Activated T-helper 1 cell treated with anti-CD3 and anti-CD28 coated beads, Interleukin-12 subunit alpha, Interleukin-12 subunit beta, Interleukin-2, Interleukin-4 antibody, amounts not matched to agents 30 ng/mL and 10 ng/mL and 1 ng/mL, durations not matched to agents 14 hours and 24 hours and 36 hours (primary cell): ENCODE measurements at regions not wholly inside any gene's neighbourhood (a gene's known extent, or its start where the extent isn't known, plus 50 kb on each side); places are given as distances from the start of the nearest gene placed in this dataset.

Experiments used
- DNase-seq: peaks from one replicate; pipeline ENCODE4 v3.0.0; 2021; ENCODE audit warnings: low spot score
- H3K27ac Mint-ChIP-seq: one replicate; pipeline ENCODE4 v1.8.0; 2021; ENCODE audit warnings: mild to moderate bottlenecking, mixed read lengths
- H3K27me3 Mint-ChIP-seq: one replicate; pipeline ENCODE4 v1.8.0; 2022; ENCODE audit warnings: mild to moderate bottlenecking, moderate library complexity, mixed read lengths; ENCODE audit not compliant: insufficient read depth
- H3K36me3 Mint-ChIP-seq: one replicate; pipeline ENCODE4 v1.8.0; 2021; ENCODE audit warnings: low read depth, mixed read lengths
- H3K4me1 Mint-ChIP-seq: one replicate; pipeline ENCODE4 v1.8.0; 2021; ENCODE audit warnings: low read depth, mixed read lengths
- H3K4me3 Mint-ChIP-seq: one replicate; pipeline ENCODE4 v1.8.0; 2021; ENCODE audit warnings: mild to moderate bottlenecking, moderate library complexity, mixed read lengths
- H3K9me3 Mint-ChIP-seq: one replicate; pipeline ENCODE4 v1.8.0; 2021; ENCODE audit warnings: mixed read lengths
- intact Hi-C: fragments of 100-400 bp; cut with micrococcal nuclease; formaldehyde crosslinking; loops from one replicate; pipeline ENCODE4 v1.15.1; 2024

GRCh38 chr15:95887666-95888390, 442.7 kb upstream of the NR2F2 start:
- no peak for DNase-seq
- no peak overlapping the region for H3K4me3 Mint-ChIP-seq
- intact Hi-C loops: no loop called here
- no peaks in the 10 kb centered on the region for H3K4me1 Mint-ChIP-seq
- no peaks in the 10 kb centered on the region for H3K36me3 Mint-ChIP-seq
- H3K27ac Mint-ChIP-seq: no peak overlapping the region
- H3K9me3 Mint-ChIP-seq: no peaks in the 10 kb centered on the region
- H3K27me3 Mint-ChIP-seq: peaks cover 12% of the 10 kb centered on the region

GRCh38 chr15:95888762-95889161, 441.7 kb upstream of the NR2F2 start:
- intact Hi-C loops: no loop called here
- no peak overlapping the region for H3K4me3 Mint-ChIP-seq
- H3K9me3 Mint-ChIP-seq: no peaks in the 10 kb centered on the region
- H3K27me3 Mint-ChIP-seq: peaks cover 17% of the 10 kb centered on the region
- no peak for DNase-seq
- H3K27ac Mint-ChIP-seq: no peak overlapping the region
- no peaks in the 10 kb centered on the region for H3K36me3 Mint-ChIP-seq
- H3K4me1 Mint-ChIP-seq: no peaks in the 10 kb centered on the region

GRCh38 chr15:95894407-95894956, 436.0 kb upstream of the NR2F2 start:
- DNase-seq: no peak
- no peak overlapping the region for H3K4me3 Mint-ChIP-seq
- H3K27me3 Mint-ChIP-seq: peaks cover 20% of the 10 kb centered on the region
- H3K4me1 Mint-ChIP-seq: no peaks in the 10 kb centered on the region
- intact Hi-C loops: loop anchor here (10.0 kb wide), 1 partner anchor 60 kb away; no protein-coding TSS in a partner anchor
- no peak overlapping the region for H3K27ac Mint-ChIP-seq
- H3K9me3 Mint-ChIP-seq: no peaks in the 10 kb centered on the region
- no peaks in the 10 kb centered on the region for H3K36me3 Mint-ChIP-seq

- peaks cover 20% of the 10 kb centered on the region for H3K27me3 Mint-ChIP-seq
- H3K4me1 Mint-ChIP-seq: no peaks in the 10 kb centered on the region
- H3K36me3 Mint-ChIP-seq: no peaks in the 10 kb centered on the region
- no peak for DNase-seq
- H3K4me3 Mint-ChIP-seq: no peak overlapping the region
- H3K27ac Mint-ChIP-seq: no peak overlapping the region
- intact Hi-C loops: loop anchor here (10.0 kb wide), 1 partner anchor 59 kb away; no protein-coding TSS in a partner anchor
- no peaks in the 10 kb centered on the region for H3K9me3 Mint-ChIP-seq
These were observed 435.0 kb upstream of the NR2F2 start for GRCh38 chr15:95895508-95895907.

DNA sequence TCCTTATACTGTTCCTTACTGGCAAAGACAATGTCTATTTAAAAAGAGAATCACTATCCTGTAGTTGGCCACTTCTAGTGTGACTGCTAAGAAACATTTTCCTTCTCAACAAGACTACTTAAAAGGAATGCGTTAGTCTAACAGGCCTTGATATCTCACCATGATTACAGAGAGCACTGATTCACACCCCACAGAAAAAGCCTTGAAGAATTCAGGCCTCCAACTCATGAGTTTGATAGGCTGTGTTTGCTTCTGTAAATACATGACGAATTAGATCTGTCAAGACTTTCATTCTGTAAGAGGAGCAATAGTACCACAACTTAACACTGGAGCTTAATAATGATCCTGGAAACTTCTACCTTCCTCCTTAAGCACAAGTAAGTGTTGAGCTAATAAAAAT, 432.8 kb upstream of the NR2F2 start:
- no peaks in the 10 kb centered on the region for H3K36me3 Mint-ChIP-seq
- H3K27me3 Mint-ChIP-seq: peaks cover 18% of the 10 kb centered on the region
- no peak overlapping the region for H3K27ac Mint-ChIP-seq
- H3K4me3 Mint-ChIP-seq: no peak overlapping the region
- no peaks in the 10 kb centered on the region for H3K4me1 Mint-ChIP-seq
- H3K9me3 Mint-ChIP-seq: no peaks in the 10 kb centered on the region
- no peak for DNase-seq
- intact Hi-C loops: loop anchor here (10.0 kb wide), 1 partner anchor 57 kb away; no protein-coding TSS in a partner anchor

- Mint-ChIP-seq H3K27ac (no peak overlapping the region), H3K36me3 (no peaks in the 10 kb centered on the region), H3K4me1 (peaks cover 10% of the 10 kb centered on the region), H3K9me3 (no peaks in the 10 kb centered on the region), H3K27me3 (peaks cover 13% of the 10 kb centered on the region), H3K4me3 (no peak overlapping the region)
- no peak for DNase-seq
- intact Hi-C loops: loop anchor here (10.0 kb wide), 1 partner anchor 56 kb away; no protein-coding TSS in a partner anchor
These were observed 431.7 kb upstream of the NR2F2 start for GRCh38 chr15:95898761-95899160.

DNA sequence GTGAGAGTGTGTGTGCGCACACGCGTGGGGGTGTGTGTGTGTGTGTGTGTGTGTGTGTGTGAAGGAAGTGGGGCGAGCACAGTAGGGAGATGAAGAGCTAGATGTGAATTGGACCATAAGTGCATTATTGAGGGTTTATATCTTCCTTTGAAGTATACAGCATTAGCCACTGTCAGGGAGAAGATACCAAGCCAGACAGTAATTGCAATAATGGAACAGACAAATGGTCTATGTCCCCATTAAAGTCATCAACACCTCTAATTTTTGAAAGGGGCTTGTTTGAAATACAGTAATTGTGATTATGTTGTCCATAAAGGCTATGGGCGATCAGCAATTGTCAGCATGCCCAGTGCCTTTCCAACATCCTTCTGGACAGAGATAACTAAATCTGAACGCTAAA, 429.2 kb upstream of the NR2F2 start:
- intact Hi-C loops: no loop called here
- no peaks in the 10 kb centered on the region for H3K36me3 Mint-ChIP-seq
- no peak overlapping the region for H3K27ac Mint-ChIP-seq
- no peak for DNase-seq
- no peak overlapping the region for H3K4me3 Mint-ChIP-seq
- peaks cover 19% of the 10 kb centered on the region for H3K27me3 Mint-ChIP-seq
- H3K4me1 Mint-ChIP-seq: peaks cover 10% of the 10 kb centered on the region
- no peaks in the 10 kb centered on the region for H3K9me3 Mint-ChIP-seq

DNA sequence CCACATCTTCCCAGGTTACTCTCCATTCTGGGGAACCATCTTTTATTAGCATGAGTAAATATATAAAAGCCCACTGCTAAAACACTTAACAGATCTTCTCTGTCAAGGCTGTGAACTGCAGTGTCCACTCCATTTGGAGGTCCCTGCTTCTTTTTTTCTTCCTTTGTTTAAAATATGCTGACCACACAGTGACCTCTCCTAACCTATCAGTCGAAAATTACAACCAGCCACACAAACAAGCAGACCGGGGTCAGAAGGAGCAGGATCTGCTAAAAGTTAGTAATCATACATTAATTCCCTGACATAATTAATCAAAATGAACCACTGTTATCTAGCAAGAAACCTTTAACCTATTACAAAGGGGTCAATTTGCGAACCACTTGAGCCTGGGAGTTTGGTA, 427.9 kb upstream of the NR2F2 start:
- intact Hi-C loops: no loop called here
- Mint-ChIP-seq H3K27me3 (peaks cover 21% of the 10 kb centered on the region), H3K27ac (no peak overlapping the region), H3K4me3 (no peak overlapping the region), H3K4me1 (peaks cover 10% of the 10 kb centered on the region), H3K9me3 (no peaks in the 10 kb centered on the region), H3K36me3 (no peaks in the 10 kb centered on the region)
- DNase-seq: no peak

GRCh38 chr15:95903352-95903751, 427.1 kb upstream of the NR2F2 start:
- Mint-ChIP-seq H3K27me3 (peaks cover 20% of the 10 kb centered on the region), H3K27ac (no peak overlapping the region), H3K9me3 (no peaks in the 10 kb centered on the region), H3K36me3 (no peaks in the 10 kb centered on the region), H3K4me3 (no peak overlapping the region), H3K4me1 (peaks cover 10% of the 10 kb centered on the region)
- intact Hi-C loops: no loop called here
- DNase-seq: no peak

- DNase-seq: no peak
- H3K27me3 Mint-ChIP-seq: peaks cover 19% of the 10 kb centered on the region
- no peaks in the 10 kb centered on the region for H3K9me3 Mint-ChIP-seq
- intact Hi-C loops: no loop called here
- H3K4me1 Mint-ChIP-seq: no peaks in the 10 kb centered on the region
- H3K27ac Mint-ChIP-seq: no peak overlapping the region
- H3K4me3 Mint-ChIP-seq: no peak overlapping the region
- no peaks in the 10 kb centered on the region for H3K36me3 Mint-ChIP-seq
These were observed 419.8 kb upstream of the NR2F2 start for GRCh38 chr15:95910643-95911212.

- no peak overlapping the region for H3K27ac Mint-ChIP-seq
- H3K27me3 Mint-ChIP-seq: peaks cover 19% of the 10 kb centered on the region
- DNase-seq: no peak
- H3K9me3 Mint-ChIP-seq: no peaks in the 10 kb centered on the region
- no peak overlapping the region for H3K4me3 Mint-ChIP-seq
- H3K4me1 Mint-ChIP-seq: no peaks in the 10 kb centered on the region
- intact Hi-C loops: no loop called here
- H3K36me3 Mint-ChIP-seq: no peaks in the 10 kb centered on the region
These were observed 418.8 kb upstream of the NR2F2 start for GRCh38 chr15:95911570-95912279.

- no peak overlapping the region for H3K4me3 Mint-ChIP-seq
- no peak overlapping the region for H3K27ac Mint-ChIP-seq
- H3K9me3 Mint-ChIP-seq: no peaks in the 10 kb centered on the region
- no peaks in the 10 kb centered on the region for H3K4me1 Mint-ChIP-seq
- no peak for DNase-seq
- H3K36me3 Mint-ChIP-seq: no peaks in the 10 kb centered on the region
- intact Hi-C loops: no loop called here
- H3K27me3 Mint-ChIP-seq: peaks cover 17% of the 10 kb centered on the region
These were observed 418.2 kb upstream of the NR2F2 start for GRCh38 chr15:95912280-95912625.

DNA sequence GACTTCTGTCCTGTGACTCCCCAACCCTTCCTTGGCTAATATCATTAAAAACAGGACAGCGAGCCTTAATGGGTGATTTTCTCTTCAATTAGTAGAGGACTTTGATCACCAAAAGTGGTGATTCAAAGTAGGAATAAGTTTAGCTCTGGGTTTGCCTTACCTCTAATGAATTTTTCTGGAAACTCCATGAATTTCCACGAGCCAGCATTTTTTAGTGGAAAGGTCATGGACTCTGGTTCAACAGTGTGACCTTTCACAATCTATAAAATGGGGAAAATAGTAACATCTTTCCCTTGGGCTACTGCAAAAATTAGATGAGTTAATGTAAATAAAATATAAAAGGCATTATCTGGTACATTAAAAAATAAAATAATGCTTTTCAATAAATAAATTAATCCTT, 417.8 kb upstream of the NR2F2 start:
- Mint-ChIP-seq H3K36me3 (no peaks in the 10 kb centered on the region), H3K27ac (no peak overlapping the region), H3K4me3 (no peak overlapping the region), H3K9me3 (no peaks in the 10 kb centered on the region), H3K4me1 (no peaks in the 10 kb centered on the region), H3K27me3 (peaks cover 16% of the 10 kb centered on the region)
- DNase-seq: no peak
- intact Hi-C loops: no loop called here
